GM12878 (cell line): ENCODE measurements at regions not wholly inside any gene's neighbourhood (a gene's known extent, or its start where the extent isn't known, plus 50 kb on each side); places are given as distances from the start of the nearest gene placed in this dataset.

Experiments used
- ATAC-seq: fragments of 200-7000 bp; cut with Tn5 transposase; 3 replicates; pipeline ENCODE4 v1.9.1; 2020; ENCODE audit warnings: mild to moderate bottlenecking, moderate library complexity
- BruUV-seq: library from RNA; stranded (reverse); fragments of 400-500 nt; replicated peaks from 2 replicates; lab custom pipeline; 2021; lab: Mats Ljungman, UMichigan
- CTCF ChIA-PET: fragments of 300-600 bp; sonication (Branson Sonifier 250); formaldehyde crosslinking; extraction: SDS; loops from one replicate; lab custom pipeline; 2021; ENCODE audit warnings: inconsistent platforms; lab: Yijun Ruan, JAX
- POLR2A ChIA-PET: fragments of 350-600 bp; formaldehyde crosslinking; extraction: SDS; loops from one replicate; lab custom pipeline; 2021; ENCODE audit warnings: inconsistent platforms; lab: Charles Lee
- RAD21 ChIA-PET: fragments of 300-600 bp; sonication (Branson Sonifier 250); formaldehyde crosslinking; loops from one replicate; lab custom pipeline; 2023; ENCODE audit warnings: antibody characterized with exemption; ENCODE audit not compliant: unreplicated experiment; lab: Charles Lee
- SMC1A ChIA-PET: fragments of 300-600 bp; sonication (Branson Sonifier 250); formaldehyde crosslinking; loops from one replicate; lab custom pipeline; 2023; ENCODE audit not compliant: unreplicated experiment, uncharacterized antibody; lab: Charles Lee
- DNase-seq: peaks from one replicate; pipeline ENCODE4 v3.0.0-alpha.2; 2011; ENCODE audit warnings: low read depth, low spot score
- FAIRE-seq: peaks from 3 replicates; lab custom pipeline; 2011; peaks lifted over from hg19 to GRCh38; lab: Jason Lieb, UNC
- H2AFZ ChIP-seq: 2 replicates; pipeline ENCODE4 v1.6.0; 2011; ENCODE audit warnings: low read depth, low read length, control low read depth; ENCODE audit not compliant: control insufficient read depth
- H3K27ac ChIP-seq: 2 replicates; pipeline ENCODE4 v1.5.1; 2011; ENCODE audit warnings: control low read depth; ENCODE audit not compliant: control insufficient read depth, insufficient read depth
- H3K27me3 ChIP-seq, 2 experiments: replicated peaks in 1 of 2; 2 replicates each; pipeline versions ENCODE4 v1.6.0 to v1.6.1; 2011; ENCODE audit warnings: low read length in 1 of 2; ENCODE audit not compliant: control insufficient read depth in 2 of 2, insufficient read depth in 2 of 2
- H3K36me3 ChIP-seq, 2 experiments: 2 replicates each; pipeline ENCODE4 v1.5.1; 2011; ENCODE audit warnings: low read length in 1 of 2; ENCODE audit not compliant: control insufficient read depth in 2 of 2, insufficient read depth in 2 of 2
- H3K4me1 ChIP-seq: 2 replicates; pipeline ENCODE4 v1.6.1; 2011; ENCODE audit warnings: mild to moderate bottlenecking, low read length, moderate library complexity, mixed read lengths; ENCODE audit not compliant: control insufficient read depth, insufficient read depth
- H3K4me2 ChIP-seq: 2 replicates; pipeline ENCODE4 v1.6.0; 2011; ENCODE audit warnings: control low read depth; ENCODE audit not compliant: control insufficient read depth, insufficient read depth
- H3K4me3 ChIP-seq: fragments of 200-600 bp; sonication (generic); 2 replicates; pipeline ENCODE4 v1.5.1; 2016
- H3K79me2 ChIP-seq: 2 replicates; pipeline ENCODE4 v1.6.0; 2011; ENCODE audit warnings: low read length; ENCODE audit not compliant: control insufficient read depth, insufficient read depth
- H3K9ac ChIP-seq: 2 replicates; pipeline ENCODE4 v1.8.0; 2011; ENCODE audit warnings: low read length, control low read depth, mixed read lengths; ENCODE audit not compliant: control insufficient read depth, insufficient read depth
- H3K9me3 ChIP-seq: replicated peaks from 3 replicates; pipeline ENCODE4 v1.5.1; 2011; ENCODE audit warnings: mild to moderate bottlenecking, low read length; ENCODE audit not compliant: control insufficient read depth, insufficient read depth
- H4K20me1 ChIP-seq: 2 replicates; pipeline ENCODE4 v1.6.0; 2011; ENCODE audit not compliant: control insufficient read depth, insufficient read depth
- RB1 ChIP-seq: fragments of 450-650 bp; formaldehyde crosslinking; IDR thresholded peaks from 2 replicates; pipeline ENCODE4 v1.6.1; 2017; ENCODE audit warnings: mild to moderate bottlenecking, borderline replicate concordance
- RUNX3 ChIP-seq: IDR thresholded peaks from 2 replicates; pipeline ENCODE4 v1.6.1; 2012; ENCODE audit warnings: low read length, inconsistent platforms
- TARDBP ChIP-seq: IDR thresholded peaks from 2 replicates; pipeline ENCODE4 v1.6.1; 2016; ENCODE audit warnings: borderline replicate concordance
- ZBTB33 ChIP-seq: fragments of 450-650 bp; IDR thresholded peaks from 2 replicates; pipeline ENCODE4 v1.6.1; 2017; ENCODE audit warnings: mild to moderate bottlenecking
- ZNF592 ChIP-seq: fragments of 450-650 bp; IDR thresholded peaks from 2 replicates; pipeline ENCODE4 v1.6.1; 2017; ENCODE audit warnings: mild to moderate bottlenecking, moderate library complexity
- WGBS: methylation state at CpG from one replicate; pipeline ENCODE4 v1.1.6; 2016; ENCODE audit warnings: low lambda C conversion rate; ENCODE audit not compliant: insufficient replicate concordance, insufficient coverage; ENCODE audit errors: missing lambda C conversion rate; 5-methylcytosine and 5-hydroxymethylcytosine counted together
- in situ Hi-C: fragments of 300-500 bp; cut with MboI; formaldehyde crosslinking; loops from 9 replicates; pipeline ENCODE4 v1.14.3; 2018; ENCODE audit warnings: mixed read lengths
- intact Hi-C: fragments of 100-400 bp; cut with micrococcal nuclease; formaldehyde crosslinking; loops from one replicate; pipeline ENCODE4 v1.14.2; 2022; ENCODE audit not compliant: unreplicated experiment

- TF ChIP-seq ZBTB33 (no peak), TARDBP (no peak), RB1 (no peak)
These were observed 102.9 kb downstream of the BOD1 start (continued) for GRCh38 chr5:173513521-173513991.

GRCh38 chr5:173512637-173513435 lies 103.6 kb downstream of the BOD1 start:
- ATAC-seq (no peak), FAIRE-seq (no peak), DNase-seq (peak; percentile 13)
- Histone ChIP-seq H3K4me1 (peaks cover 10% of the 10 kb centered on the region; the same call in 1 of the 2 replicates), H3K4me2 (no peak overlapping the region; the same call in 1 of the 2 replicates), H2AFZ (no peak overlapping the region), H3K36me3 (no peaks in the 10 kb centered on the region), H3K27me3 (no peaks in the 10 kb centered on the region), H3K9ac (no peak overlapping the region), H3K4me3 (no peak overlapping the region), H3K9me3 (no peaks in the 10 kb centered on the region; the same call in 2 of the 3 replicates), H4K20me1 (no peaks in the 10 kb centered on the region), H3K79me2 (no peaks in the 10 kb centered on the region), H3K27ac (no peak overlapping the region)
- ChIA-PET RAD21 (no interaction called here), CTCF (interaction anchor here (0.5 to 0.7 kb wide), 2 partner anchors 677 to 889 kb away, joined by 3 read pairs; no protein-coding TSS in a partner anchor), POLR2A (no interaction called here), SMC1A (no interaction called here)
- TF ChIP-seq ZNF592 = no peak
- TF ChIP-seq RUNX3 = peak; percentile 38
- intact Hi-C loops = no loop called here
- WGBS = 20% methylated on average over 5 of the region's 5 CpGs
- no TSS peak for BruUV-seq
- in situ Hi-C loops = no loop called here
